Psoas muscle (tissue), 7 donors: ENCODE measurements at regions not wholly inside any gene's neighbourhood (a gene's known extent, or its start where the extent isn't known, plus 50 kb on each side); places are given as distances from the start of the nearest gene placed in this dataset.

Source experiments
- ATAC-seq, 4 donors: fragments of 200-7000 bp; cut with Tn5 transposase; one replicate each; pipeline ENCODE4 v1.9.1; 2020; ENCODE audit warnings: moderate library complexity in 3 of 4, mild to moderate bottlenecking in 2 of 4
- DNase-seq, 2 donors: peaks; one replicate each; pipeline ENCODE4 v3.0.0-alpha.2; 2020
- H3K27ac ChIP-seq: fragments of 200-600 bp; one replicate; pipeline ENCODE4 v1.8.0; 2022
- H3K27me3 ChIP-seq, 3 donors: fragments of 200-600 bp in 1 of 3; one replicate each; pipeline versions ENCODE4 v1.6.1 to v1.8.0; 2013 to 2022; ENCODE audit warnings: low read length in 2 of 3, mild to moderate bottlenecking in 2 of 3, moderate library complexity in 1 of 3; ENCODE audit not compliant: insufficient read depth in 3 of 3
- H3K36me3 ChIP-seq, 2 donors: fragments of 200-600 bp in 1 of 2; one replicate each; pipeline versions ENCODE4 v1.6.1 to v1.8.0; 2013 to 2022; ENCODE audit warnings: low read depth in 1 of 2, mild to moderate bottlenecking in 1 of 2, moderate library complexity in 1 of 2; ENCODE audit not compliant: insufficient read depth in 1 of 2
- H3K4me1 ChIP-seq: fragments of 200-600 bp; one replicate; pipeline ENCODE4 v1.8.0; 2022
- H3K4me3 ChIP-seq: fragments of 200-600 bp; one replicate; pipeline ENCODE4 v1.8.0; 2022; ENCODE audit warnings: mild to moderate bottlenecking
- H3K9me3 ChIP-seq: fragments of 200-600 bp; one replicate; pipeline ENCODE4 v1.8.0; 2022
- whole genome bisulfite sequencing, 3 donors: extraction: QIAGEN DNeasy Blood & Tissue Kit; methylation state at CpG; one replicate each; pipeline versions ENCODE4 v1.1.6 to v1.1.7; 2013; 5-methylcytosine and 5-hydroxymethylcytosine counted together
- intact Hi-C, 2 donors: fragments of 100-400 bp; cut with DNase I; formaldehyde crosslinking; loops; one replicate each; pipeline versions ENCODE4 v1.11.0 to v1.14.2; 2022
- TF ChIP-seq, protein P1 (sequence below): fragments of 200-600 bp; IDR thresholded peaks from one replicate; pipeline ENCODE4 v1.8.0; 2022; ENCODE audit warnings: antibody characterized with exemption
- donor health status: healthy with polysubstance abuse.
- donor health status: DM: no; HTN: no; CAD: no; lungs with moderate emphysema.
- donor health status: Bipolar disorder and iron deficiency.
- donor health status: healthy.
- donor health status: DM: yes; HTN: yes; CAD: no.
- donor health status: DM: no; HTN: no; CAD: no.
- donor health status: DM: yes; HTN: yes; CAD: no.

DNA sequence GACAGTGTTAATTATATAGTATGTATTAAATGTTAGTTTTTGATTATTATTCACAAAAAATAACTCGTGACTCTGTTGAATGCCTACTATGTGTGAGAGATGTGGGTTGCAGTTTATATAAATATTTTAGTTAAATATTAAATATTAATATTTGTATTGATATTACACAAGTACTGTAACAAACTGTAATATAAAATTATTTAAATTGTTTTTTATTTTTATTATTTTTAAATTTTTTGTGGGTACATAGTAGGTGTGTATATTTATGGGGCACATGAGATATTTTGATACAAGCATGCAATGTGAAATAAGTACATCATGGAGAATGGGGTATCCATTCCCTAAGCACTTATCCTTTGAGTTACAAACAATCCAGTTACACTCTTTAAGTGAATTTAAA is 196.1 kb upstream of the ZNF717 start:
- Histone ChIP-seq H3K4me3 (no peak overlapping the region), H3K27me3 (no peaks in the 10 kb centered on the region), H3K9me3 (no peaks in the 10 kb centered on the region), H3K36me3 (no peaks in the 10 kb centered on the region), H3K27ac (no peak overlapping the region), H3K4me1 (no peaks in the 10 kb centered on the region)
- DNase-seq (no peak), ATAC-seq (no peak)
- TF ChIP-seq, protein P1, sequence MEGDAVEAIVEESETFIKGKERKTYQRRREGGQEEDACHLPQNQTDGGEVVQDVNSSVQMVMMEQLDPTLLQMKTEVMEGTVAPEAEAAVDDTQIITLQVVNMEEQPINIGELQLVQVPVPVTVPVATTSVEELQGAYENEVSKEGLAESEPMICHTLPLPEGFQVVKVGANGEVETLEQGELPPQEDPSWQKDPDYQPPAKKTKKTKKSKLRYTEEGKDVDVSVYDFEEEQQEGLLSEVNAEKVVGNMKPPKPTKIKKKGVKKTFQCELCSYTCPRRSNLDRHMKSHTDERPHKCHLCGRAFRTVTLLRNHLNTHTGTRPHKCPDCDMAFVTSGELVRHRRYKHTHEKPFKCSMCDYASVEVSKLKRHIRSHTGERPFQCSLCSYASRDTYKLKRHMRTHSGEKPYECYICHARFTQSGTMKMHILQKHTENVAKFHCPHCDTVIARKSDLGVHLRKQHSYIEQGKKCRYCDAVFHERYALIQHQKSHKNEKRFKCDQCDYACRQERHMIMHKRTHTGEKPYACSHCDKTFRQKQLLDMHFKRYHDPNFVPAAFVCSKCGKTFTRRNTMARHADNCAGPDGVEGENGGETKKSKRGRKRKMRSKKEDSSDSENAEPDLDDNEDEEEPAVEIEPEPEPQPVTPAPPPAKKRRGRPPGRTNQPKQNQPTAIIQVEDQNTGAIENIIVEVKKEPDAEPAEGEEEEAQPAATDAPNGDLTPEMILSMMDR, result no peak
- intact Hi-C loops, result no loop called here
- 66 to 75% (median 75%) methylated on average over 1 of the region's 1 CpG for WGBS, 3 donors

DNA sequence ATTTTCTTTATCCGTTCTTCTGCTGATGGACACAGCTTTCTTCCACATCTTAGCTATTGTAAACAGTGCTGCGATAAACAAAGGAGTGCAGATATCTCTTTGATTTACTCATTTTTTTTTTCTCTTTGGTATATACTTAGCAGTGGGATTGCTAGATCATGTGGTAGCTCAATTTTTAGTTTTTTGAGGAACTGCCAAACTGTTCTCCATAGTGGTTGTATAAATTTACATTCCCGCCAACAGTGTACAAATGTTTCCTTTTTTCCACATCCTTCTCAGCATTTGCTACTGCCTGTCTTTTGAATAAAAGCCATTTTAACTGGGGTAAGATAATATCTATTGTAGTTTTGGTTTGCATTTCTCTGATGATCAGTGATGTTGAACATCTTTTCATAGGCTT is 196.8 kb upstream of the ZNF717 start:
- TF ChIP-seq, protein P1, result no peak
- WGBS, 3 donors, result 90 to 92% (median 92%) methylated on average over 3 of the region's 3 CpGs
- Histone ChIP-seq H3K9me3 (no peaks in the 10 kb centered on the region), H3K27ac (no peak overlapping the region), H3K4me3 (no peak overlapping the region), H3K27me3 (no peaks in the 10 kb centered on the region), H3K36me3 (no peaks in the 10 kb centered on the region), H3K4me1 (no peaks in the 10 kb centered on the region)
- ATAC-seq (no peak), DNase-seq (no peak)
- intact Hi-C loops, result no loop called here

DNA sequence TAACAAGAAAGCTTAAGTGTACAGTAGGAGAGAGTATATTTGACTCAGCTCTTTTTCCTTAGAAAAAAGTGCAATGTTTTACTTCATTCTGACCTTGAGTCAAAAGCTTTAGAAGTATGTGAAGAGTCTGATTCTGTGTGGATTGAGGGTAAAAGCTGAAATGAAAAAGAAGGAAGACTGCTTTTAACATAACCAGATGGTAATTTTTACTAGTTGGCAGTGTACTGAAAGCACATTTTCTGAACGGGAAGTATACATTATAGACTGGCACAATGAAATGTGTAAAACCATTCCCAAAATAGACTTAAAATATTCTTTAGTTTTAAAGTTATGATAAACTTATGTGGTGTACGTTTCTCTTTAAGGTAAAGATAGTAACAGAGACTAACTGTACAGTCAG is 197.8 kb upstream of the ZNF717 start:
- Histone ChIP-seq H3K27me3 (no peaks in the 10 kb centered on the region), H3K4me3 (no peak overlapping the region), H3K9me3 (no peaks in the 10 kb centered on the region), H3K27ac (no peak overlapping the region), H3K36me3 (no peaks in the 10 kb centered on the region), H3K4me1 (no peaks in the 10 kb centered on the region)
- WGBS, 3 donors, result 61 to 68% (median 64%) methylated on average over 2 of the region's 2 CpGs
- intact Hi-C loops, result no loop called here
- ATAC-seq (no peak), DNase-seq (no peak)
- TF ChIP-seq, protein P1, result no peak

DNA sequence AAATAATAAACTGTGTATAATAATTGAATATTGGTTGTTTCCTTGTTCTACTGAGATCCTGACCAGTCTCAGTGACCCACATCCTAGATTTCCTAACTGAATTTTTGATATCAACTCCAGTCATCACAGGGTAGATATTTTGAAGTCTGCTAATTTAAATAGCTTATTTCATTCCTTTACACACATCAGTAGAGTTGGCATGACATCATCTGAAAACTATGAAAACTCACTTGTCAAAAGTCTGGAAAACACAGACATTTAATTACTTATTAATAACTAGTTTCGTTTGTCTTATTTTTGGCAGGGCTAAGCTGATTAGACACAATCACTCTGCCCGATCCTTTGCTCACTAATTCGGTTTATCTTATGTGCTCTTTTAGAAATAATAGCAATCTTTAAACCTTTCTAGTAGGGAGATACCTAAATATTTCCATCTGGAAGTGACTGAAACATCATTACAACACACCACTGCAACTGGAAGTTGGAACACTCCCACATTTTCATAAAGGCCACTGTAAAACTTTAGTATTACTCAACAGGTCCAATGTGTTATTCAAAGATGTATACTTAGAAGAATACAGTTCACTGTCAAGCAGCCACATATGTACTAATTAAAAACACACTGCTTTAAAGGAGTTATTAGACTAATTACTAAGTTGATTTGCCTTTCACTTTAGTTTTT is 198.4 kb upstream of the ZNF717 start:
- H3K9me3 ChIP-seq, result no peaks in the 10 kb centered on the region
- intact Hi-C loops, result no loop called here
- no peak overlapping the region for H3K4me3 ChIP-seq
- no peaks in the 10 kb centered on the region for H3K27me3 ChIP-seq
- H3K4me1 ChIP-seq, result no peaks in the 10 kb centered on the region
- DNase-seq, result no peak
- no peaks in the 10 kb centered on the region for H3K36me3 ChIP-seq
- TF ChIP-seq, protein P1, result no peak
- no peak overlapping the region for H3K27ac ChIP-seq
- WGBS, 3 donors, result 74 to 86% (median 76%) methylated on average over 3 of the region's 3 CpGs
- ATAC-seq, result no peak

DNA sequence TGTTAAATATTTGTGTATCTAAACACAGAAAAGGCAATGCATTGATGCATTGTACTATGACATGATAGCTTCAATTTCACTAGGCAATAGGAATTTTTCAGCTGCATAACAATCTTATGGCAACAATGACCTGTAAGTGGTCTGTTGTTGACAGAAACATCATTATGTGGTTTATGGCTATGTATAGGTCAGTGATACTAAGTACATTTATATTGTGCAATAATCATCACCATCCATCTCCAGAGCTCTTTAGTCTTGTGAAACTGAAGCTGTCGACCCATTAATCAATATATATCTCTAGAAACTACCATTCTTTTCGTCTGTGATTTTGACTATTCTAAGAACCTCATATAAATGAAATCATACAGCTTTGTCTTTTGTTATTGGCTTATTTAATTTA is 200.1 kb upstream of the ZNF717 start:
- 24 to 52% (median 35%) methylated on average over 2 of the region's 2 CpGs for WGBS, 3 donors
- Histone ChIP-seq H3K36me3 (no peaks in the 10 kb centered on the region), H3K27me3 (no peaks in the 10 kb centered on the region), H3K4me1 (no peaks in the 10 kb centered on the region), H3K4me3 (no peak overlapping the region), H3K27ac (no peak overlapping the region), H3K9me3 (no peaks in the 10 kb centered on the region)
- intact Hi-C loops, result no loop called here
- TF ChIP-seq, protein P1, result no peak
- DNase-seq (no peak), ATAC-seq (no peak)
